H1 (cell line): ENCODE measurements at regions not wholly inside any gene's neighbourhood (a gene's known extent, or its start where the extent isn't known, plus 50 kb on each side); places are given as distances from the start of the nearest gene placed in this dataset.
A peak's percentile ranks its signal among the peaks of the same experiment; 100 is the strongest.

Experiments used
- CTCF ChIA-PET: fragments of 300-600 bp; sonication (Branson Sonifier 250); formaldehyde crosslinking; loops from one replicate; lab custom pipeline; 2021; ENCODE audit not compliant: partially characterized antibody; lab: Charles Lee
- POLR2A ChIA-PET: fragments of 300-600 bp; sonication (Branson Sonifier 250); formaldehyde crosslinking; loops from one replicate; lab custom pipeline; 2021; ENCODE audit warnings: inconsistent platforms; ENCODE audit not compliant: partially characterized antibody; lab: Charles Lee
- DNase-seq, 2 experiments: peaks; one replicate each; pipeline versions ENCODE4 v3.0.0 to v3.0.0-alpha.2; 2010 to 2022; ENCODE audit warnings: low spot score in 2 of 2, low read depth in 1 of 2, mixed read lengths in 1 of 2
- FAIRE-seq: peaks from 2 replicates; lab custom pipeline; 2011; peaks lifted over from hg19 to GRCh38; lab: Jason Lieb, UNC
- H2AFZ ChIP-seq: 2 replicates; pipeline ENCODE4 v1.8.1; 2012; ENCODE audit warnings: low read length, inconsistent platforms
- H2AK5ac ChIP-seq: 2 replicates; pipeline ENCODE4 v1.6.1; 2013; ENCODE audit warnings: low read depth, low read length
- H2BK120ac ChIP-seq: replicated peaks from 2 replicates; pipeline ENCODE3; 2013; ENCODE audit warnings: low read depth, low read length, inconsistent platforms
- H2BK12ac ChIP-seq: 2 replicates; pipeline ENCODE4 v1.6.1; 2013; ENCODE audit warnings: low read depth, low read length
- H2BK15ac ChIP-seq: 2 replicates; pipeline ENCODE4 v1.6.1; 2013; ENCODE audit warnings: low read length
- H2BK20ac ChIP-seq: 2 replicates; pipeline ENCODE4 v1.6.1; 2013; ENCODE audit warnings: low read length
- H2BK5ac ChIP-seq: 2 replicates; pipeline ENCODE4 v1.6.1; 2013; ENCODE audit warnings: low read depth, low read length
- H3K14ac ChIP-seq: 2 replicates; pipeline ENCODE4 v1.6.1; 2013; ENCODE audit warnings: inconsistent platforms; ENCODE audit not compliant: insufficient read length
- H3K18ac ChIP-seq: 2 replicates; pipeline ENCODE4 v1.6.1; 2013; ENCODE audit warnings: low read length; ENCODE audit errors: extremely low read depth
- H3K23ac ChIP-seq: 2 replicates; pipeline ENCODE4 v1.6.1; 2013; ENCODE audit warnings: inconsistent platforms; ENCODE audit not compliant: insufficient read length
- H3K23me2 ChIP-seq: 2 replicates; pipeline ENCODE4 v1.6.1; 2013; ENCODE audit warnings: low read depth, low read length
- H3K27ac ChIP-seq: 2 replicates; pipeline ENCODE4 v1.6.1; 2011; ENCODE audit warnings: low read depth, low read length, inconsistent platforms
- H3K27me3 ChIP-seq, 4 experiments: replicated peaks in 1 of 4; 1 replicate in 1 of 4; 2 replicates in 3 of 4; pipeline versions ENCODE4 v1.6.1 to v1.8.1; 2011 to 2013; ENCODE audit warnings: low read length in 3 of 4, mild to moderate bottlenecking in 3 of 4, inconsistent platforms in 2 of 4, mixed read lengths in 2 of 4, moderate library complexity in 1 of 4; ENCODE audit not compliant: control insufficient read depth in 3 of 4, insufficient read depth in 3 of 4; ENCODE audit errors: extremely low read depth in 1 of 4
- H3K36me3 ChIP-seq, 4 experiments: 2 replicates each; pipeline versions ENCODE4 v1.6.1 to v1.8.1; 2011 to 2013; ENCODE audit warnings: mild to moderate bottlenecking in 4 of 4, low read length in 3 of 4, moderate library complexity in 2 of 4, control low read depth in 1 of 4, inconsistent platforms in 1 of 4; ENCODE audit not compliant: insufficient read depth in 4 of 4, control insufficient read depth in 2 of 4
- H3K4ac ChIP-seq: replicated peaks from 2 replicates; pipeline ENCODE3; 2013; ENCODE audit warnings: low read length, low read depth, mixed read lengths, inconsistent platforms; ENCODE audit not compliant: insufficient read length
- H3K4me1 ChIP-seq, 4 experiments: replicated peaks in 1 of 4; 1 replicate in 1 of 4; 2 replicates in 3 of 4; pipeline versions ENCODE4 v1.6.1 to v1.8.1; 2011 to 2013; ENCODE audit warnings: low read length in 3 of 4, inconsistent platforms in 2 of 4, mixed read lengths in 1 of 4; ENCODE audit not compliant: insufficient read depth in 4 of 4, control insufficient read depth in 3 of 4
- H3K4me2 ChIP-seq, 2 experiments: 2 replicates each; pipeline versions ENCODE4 v1.6.1 to v1.8.1; 2011 to 2013; ENCODE audit warnings: low read depth in 2 of 2, low read length in 2 of 2, control low read depth in 1 of 2, inconsistent platforms in 1 of 2, mild to moderate bottlenecking in 1 of 2; ENCODE audit not compliant: insufficient read depth in 1 of 2
- H3K4me3 ChIP-seq, 4 experiments: fragments of 200-600, 300-600 bp in 1 of 4; sonication (generic), shearing (Covaris generic), sonication (Bioruptor Twin) in 1 of 4; 2 replicates each; pipeline versions ENCODE4 v1.5.1 to v1.8.1; 2011 to 2016; ENCODE audit warnings: low read length in 4 of 4, low read depth in 3 of 4, control low read depth in 2 of 4, inconsistent platforms in 2 of 4, mild to moderate bottlenecking in 2 of 4, mixed read lengths in 1 of 4, moderate library complexity in 1 of 4; ENCODE audit not compliant: insufficient read depth in 2 of 4; ENCODE audit errors: extremely low read depth in 1 of 4
- H3K56ac ChIP-seq: replicated peaks from 2 replicates; pipeline ENCODE3; 2013; ENCODE audit warnings: low read depth, mild to moderate bottlenecking, mixed read lengths, low read length, inconsistent platforms; ENCODE audit not compliant: insufficient read length
- H3K79me1 ChIP-seq: 2 replicates; pipeline ENCODE4 v1.6.1; 2013; ENCODE audit warnings: low read depth, low read length, control low read depth
- H3K79me2 ChIP-seq, 2 experiments: 2 replicates each; pipeline versions ENCODE4 v1.6.1 to v1.8.1; 2012 to 2013; ENCODE audit warnings: low read length in 2 of 2, mild to moderate bottlenecking in 2 of 2, inconsistent platforms in 1 of 2; ENCODE audit not compliant: insufficient read depth in 2 of 2, control insufficient read depth in 1 of 2
- H3K9ac ChIP-seq, 4 experiments: replicated peaks in 1 of 4; 1 replicate in 1 of 4; 2 replicates in 3 of 4; pipeline versions ENCODE4 v1.6.1 to v1.8.1; 2011 to 2013; ENCODE audit warnings: low read depth in 3 of 4, low read length in 3 of 4, control low read depth in 2 of 4, mild to moderate bottlenecking in 2 of 4, moderate library complexity in 2 of 4, inconsistent platforms in 1 of 4; ENCODE audit errors: extremely low read depth in 1 of 4
- H3K9me3 ChIP-seq, 2 experiments: 2 replicates each; pipeline versions ENCODE4 v1.6.1 to v1.8.1; 2012 to 2013; ENCODE audit warnings: mild to moderate bottlenecking in 2 of 2, moderate library complexity in 2 of 2, control low read depth in 1 of 2, inconsistent platforms in 1 of 2, low read depth in 1 of 2, low read length in 1 of 2, mixed read lengths in 1 of 2; ENCODE audit not compliant: insufficient read depth in 2 of 2
- H4K20me1 ChIP-seq, 2 experiments: replicated peaks in 1 of 2; 2 replicates each; pipeline versions ENCODE3 to v1.8.1; 2011 to 2013; ENCODE audit warnings: inconsistent platforms in 2 of 2, low read length in 2 of 2, mild to moderate bottlenecking in 1 of 2; ENCODE audit not compliant: insufficient read depth in 2 of 2, control insufficient read depth in 1 of 2
- H4K5ac ChIP-seq: 2 replicates; pipeline ENCODE4 v1.6.1; 2013; ENCODE audit warnings: low read length, low read depth, mixed read lengths, inconsistent platforms; ENCODE audit not compliant: insufficient read length
- H4K8ac ChIP-seq: 2 replicates; pipeline ENCODE4 v1.8.0; 2013; ENCODE audit warnings: mild to moderate bottlenecking, moderate library complexity, low read length, inconsistent platforms; ENCODE audit not compliant: insufficient read depth; ENCODE audit errors: extremely low read depth
- H4K91ac ChIP-seq: replicated peaks from 2 replicates; pipeline ENCODE3; 2013; ENCODE audit warnings: low read length, mixed read lengths, inconsistent platforms; ENCODE audit not compliant: insufficient read length
- BACH1 ChIP-seq: IDR thresholded peaks from 2 replicates; pipeline ENCODE4 v1.6.1; 2012; ENCODE audit warnings: low read length, improper control_type of control experiment
- BRCA1 ChIP-seq: IDR thresholded peaks from 2 replicates; pipeline ENCODE4 v1.6.1; 2012; ENCODE audit warnings: low read depth, low read length, improper control_type of control experiment
- CEBPB ChIP-seq: IDR thresholded peaks from 2 replicates; pipeline ENCODE4 v1.6.1; 2012; ENCODE audit warnings: low read depth, low read length
- CHD2 ChIP-seq: IDR thresholded peaks from 2 replicates; pipeline ENCODE4 v1.6.1; 2012; ENCODE audit warnings: low read length, improper control_type of control experiment
- NRF1 ChIP-seq: IDR thresholded peaks from 2 replicates; pipeline ENCODE4 v1.6.1; 2011; ENCODE audit warnings: mild to moderate bottlenecking, low read depth, low read length, improper control_type of control experiment
- PHF8 ChIP-seq: fragments of 200-600 bp; sonication (generic); conservative IDR thresholded peaks from 2 replicates; pipeline ENCODE4 v1.7.1; 2012; ENCODE audit warnings: low read depth, mild to moderate bottlenecking, inconsistent platforms, low read length, moderate library complexity
- SIX5 ChIP-seq: IDR thresholded peaks from 2 replicates; pipeline ENCODE4 v1.6.1; 2011; ENCODE audit warnings: mild to moderate bottlenecking, low read depth, low read length
- SUZ12 ChIP-seq: fragments of 200-600 bp; sonication (generic); IDR thresholded peaks from 2 replicates; pipeline ENCODE4 v1.6.1; 2012; ENCODE audit warnings: mild to moderate bottlenecking, inconsistent platforms, low read length, moderate library complexity, mixed read lengths
- TEAD4 ChIP-seq: IDR thresholded peaks from 2 replicates; pipeline ENCODE4 v1.6.1; 2012; ENCODE audit warnings: low read depth, low read length, inconsistent platforms, mixed read lengths
- WGBS, 2 experiments: shearing (Covaris generic) in 1 of 2; methylation state at CpG; one replicate each; pipeline versions ENCODE4 v1.1.6 to v1.1.7; 2013 to 2015; ENCODE audit warnings: low lambda C conversion rate in 2 of 2, mixed read lengths in 2 of 2, inconsistent platforms in 1 of 2, low coverage in 1 of 2, missing lambda C conversion rate in 1 of 2; ENCODE audit not compliant: insufficient replicate concordance in 2 of 2, insufficient coverage in 1 of 2, insufficient read length in 1 of 2; ENCODE audit errors: extremely low coverage in 1 of 2, missing lambda C conversion rate in 1 of 2; 5-methylcytosine and 5-hydroxymethylcytosine counted together
- TF ChIP-seq, protein P1 (sequence below): IDR thresholded peaks from 2 replicates; pipeline ENCODE4 v1.6.1; 2012; ENCODE audit warnings: inconsistent platforms

DNA sequence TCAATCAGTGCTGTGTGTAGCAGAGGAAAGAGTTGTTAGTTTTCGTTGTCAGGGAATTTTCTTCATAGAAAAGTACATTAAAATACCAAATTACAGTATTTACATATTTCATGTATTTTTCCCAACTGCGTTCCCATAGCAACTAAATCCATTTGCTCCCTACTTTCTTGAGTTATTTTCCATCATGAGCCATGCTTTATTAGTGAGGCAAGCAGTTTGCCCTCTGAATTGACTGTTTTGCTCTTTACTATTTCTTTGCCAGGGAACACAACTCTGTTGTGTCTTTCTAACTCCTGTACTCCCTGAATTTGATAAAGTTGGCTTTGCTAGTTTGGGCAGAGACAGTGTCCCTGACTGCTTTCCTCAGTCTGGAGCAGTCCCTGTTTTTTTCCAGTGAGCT lies 276.2 kb upstream of the SLC30A5 start:
- DNase-seq (no peak), FAIRE-seq (no peak)
- Histone ChIP-seq H3K23ac (no peak overlapping the region), H3K4ac (no peak overlapping the region), H2BK20ac (peak overlapping the region; percentile 77; the same call in 1 of the 2 replicates), H3K27ac (peak overlapping the region; percentile 76), H2BK12ac (peak overlapping the region; percentile 68; the same call in 1 of the 2 replicates), H4K5ac (peak overlapping the region; percentile 20), H3K79me2 (no peaks in the 10 kb centered on the region), H4K91ac (no peak overlapping the region), H3K4me3 (no peak overlapping the region), H2BK120ac (peak overlapping the region; percentile 0), H3K79me1 (no peaks in the 10 kb centered on the region), H3K4me2 (0 out of 4 replicates have a peak overlapping the region, but pooled peaks of 1 of the 2 experiments have one; percentile 12), H3K9ac (no peak overlapping the region), H2AFZ (peak overlapping the region; percentile 79), H2AK5ac (no peak overlapping the region), H3K14ac (no peak overlapping the region), H3K18ac (peak overlapping the region; percentile 26), H4K8ac (no peak overlapping the region), H3K27me3 (no peaks in the 10 kb centered on the region), H3K9me3 (no peaks in the 10 kb centered on the region), H2BK5ac (peak overlapping the region; percentile 49; the same call in 1 of the 2 replicates), H3K36me3 (no peaks in the 10 kb centered on the region), H3K56ac (no peak overlapping the region), H2BK15ac (no peak overlapping the region), H4K20me1 (no peaks in the 10 kb centered on the region), H3K23me2 (no peaks in the 10 kb centered on the region), H3K4me1 (peaks cover 2 to 18% (median 14%) of the 10 kb centered on the region in 4 experiments; a peak in 6 of 7 replicates)
- 87% methylated on average over 2 of the region's 2 CpGs; no CpG with 5 or more reads in 1 of the 2 experiments for WGBS, 2 experiments
- TF ChIP-seq TEAD4 (no peak), PHF8 (no peak), BACH1 (no peak), NRF1 (no peak), CEBPB (no peak), BRCA1 (no peak), CHD2 (no peak), SIX5 (no peak), SUZ12 (no peak)
- TF ChIP-seq, protein P1, sequence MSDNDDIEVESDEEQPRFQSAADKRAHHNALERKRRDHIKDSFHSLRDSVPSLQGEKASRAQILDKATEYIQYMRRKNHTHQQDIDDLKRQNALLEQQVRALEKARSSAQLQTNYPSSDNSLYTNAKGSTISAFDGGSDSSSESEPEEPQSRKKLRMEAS, result no peak
- CTCF ChIA-PET, result no interaction called here
- POLR2A ChIA-PET, result interaction anchor here (0.8 to 0.9 kb wide), 2 partner anchors 46 to 104 kb away, joined by 3 to 4 read pairs; no protein-coding TSS in a partner anchor
